KMS-11 (cell line): ENCODE measurements at regions not wholly inside any gene's neighbourhood (a gene's known extent, or its start where the extent isn't known, plus 50 kb on each side); places are given as distances from the start of the nearest gene placed in this dataset.

ENCODE experiments used
- H2AFZ ChIP-seq: fragments of 200-600 bp; sonication (generic); 2 replicates; pipeline ENCODE4 v1.6.1; 2016; ENCODE audit warnings: antibody characterized with exemption, mixed run types, low read depth
- H3K27ac ChIP-seq: fragments of 200-600 bp; sonication (generic); 2 replicates; pipeline ENCODE4 v1.6.1; 2016; ENCODE audit warnings: mild to moderate bottlenecking, mixed run types
- H3K27me3 ChIP-seq: fragments of 200-600 bp; sonication (generic); 2 replicates; pipeline ENCODE4 v1.6.1; 2017; ENCODE audit warnings: mild to moderate bottlenecking, low read depth, mixed run types, moderate library complexity; ENCODE audit not compliant: insufficient read depth
- H3K36me3 ChIP-seq: fragments of 200-600 bp; sonication (generic); 2 replicates; pipeline ENCODE4 v1.6.1; 2017; ENCODE audit warnings: mild to moderate bottlenecking, mixed run types; ENCODE audit not compliant: insufficient read depth
- H3K4me1 ChIP-seq: fragments of 200-600 bp; sonication (generic); 2 replicates; pipeline ENCODE4 v1.6.1; 2016; ENCODE audit warnings: mild to moderate bottlenecking, low read depth, mixed run types; ENCODE audit not compliant: poor library complexity, severe bottlenecking
- H3K4me2 ChIP-seq: fragments of 200-600 bp; sonication (generic); 2 replicates; pipeline ENCODE4 v1.7.0; 2016; ENCODE audit warnings: mild to moderate bottlenecking, mixed run types
- H3K4me3 ChIP-seq: fragments of 200-600 bp; sonication (generic); IDR thresholded peaks from 2 replicates; pipeline ENCODE4 v1.6.1; 2017; ENCODE audit warnings: low read depth, low read length, mixed read lengths; ENCODE audit not compliant: insufficient read depth
- H3K79me2 ChIP-seq: fragments of 200-600 bp; sonication (generic); 2 replicates; pipeline ENCODE4 v1.6.1; 2016; ENCODE audit warnings: low read depth, mixed run types; ENCODE audit not compliant: insufficient read depth
- H3K9ac ChIP-seq: fragments of 200-600 bp; sonication (generic); 2 replicates; pipeline ENCODE4 v1.6.1; 2016; ENCODE audit warnings: mild to moderate bottlenecking, mixed run types
- H4K20me1 ChIP-seq: fragments of 200-600 bp; sonication (generic); 2 replicates; pipeline ENCODE4 v1.6.1; 2016; ENCODE audit warnings: mild to moderate bottlenecking, mixed run types; ENCODE audit not compliant: insufficient read depth
- TF ChIP-seq, protein P1 (sequence below): fragments of 200-600 bp; sonication (generic); conservative IDR thresholded peaks from 2 replicates; pipeline ENCODE4 v1.6.1; 2017; ENCODE audit warnings: low read depth, mild to moderate bottlenecking, antibody characterized with exemption, low read length, moderate library complexity, mixed read lengths

DNA sequence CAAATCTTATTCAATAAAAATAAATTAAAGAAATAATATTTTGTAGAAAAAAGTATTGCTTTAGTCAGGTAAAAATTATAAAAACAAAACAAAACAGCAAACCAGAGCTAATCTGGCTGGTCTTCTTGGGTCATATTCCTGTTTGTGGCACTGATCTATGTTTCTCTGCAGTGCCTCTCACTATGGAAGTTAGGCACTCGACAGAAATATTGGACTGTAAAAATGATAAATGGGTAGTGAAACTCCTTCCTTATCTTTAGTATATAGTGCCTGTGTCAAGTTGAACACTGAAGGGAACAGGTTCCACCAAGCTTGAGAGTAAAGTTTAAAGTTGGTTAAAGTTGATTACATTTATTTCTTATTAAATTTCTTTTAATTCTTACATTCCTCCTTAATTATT lies 1195.6 kb upstream of the GBE1 start:
- Histone ChIP-seq H3K27ac (no peak overlapping the region), H3K9ac (no peak overlapping the region), H3K4me2 (no peak overlapping the region), H3K36me3 (no peaks in the 10 kb centered on the region), H4K20me1 (no peaks in the 10 kb centered on the region), H3K79me2 (no peaks in the 10 kb centered on the region), H2AFZ (no peak overlapping the region), H3K27me3 (no peaks in the 10 kb centered on the region), H3K4me3 (no peak overlapping the region), H3K4me1 (no peaks in the 10 kb centered on the region)
- TF ChIP-seq, protein P1, sequence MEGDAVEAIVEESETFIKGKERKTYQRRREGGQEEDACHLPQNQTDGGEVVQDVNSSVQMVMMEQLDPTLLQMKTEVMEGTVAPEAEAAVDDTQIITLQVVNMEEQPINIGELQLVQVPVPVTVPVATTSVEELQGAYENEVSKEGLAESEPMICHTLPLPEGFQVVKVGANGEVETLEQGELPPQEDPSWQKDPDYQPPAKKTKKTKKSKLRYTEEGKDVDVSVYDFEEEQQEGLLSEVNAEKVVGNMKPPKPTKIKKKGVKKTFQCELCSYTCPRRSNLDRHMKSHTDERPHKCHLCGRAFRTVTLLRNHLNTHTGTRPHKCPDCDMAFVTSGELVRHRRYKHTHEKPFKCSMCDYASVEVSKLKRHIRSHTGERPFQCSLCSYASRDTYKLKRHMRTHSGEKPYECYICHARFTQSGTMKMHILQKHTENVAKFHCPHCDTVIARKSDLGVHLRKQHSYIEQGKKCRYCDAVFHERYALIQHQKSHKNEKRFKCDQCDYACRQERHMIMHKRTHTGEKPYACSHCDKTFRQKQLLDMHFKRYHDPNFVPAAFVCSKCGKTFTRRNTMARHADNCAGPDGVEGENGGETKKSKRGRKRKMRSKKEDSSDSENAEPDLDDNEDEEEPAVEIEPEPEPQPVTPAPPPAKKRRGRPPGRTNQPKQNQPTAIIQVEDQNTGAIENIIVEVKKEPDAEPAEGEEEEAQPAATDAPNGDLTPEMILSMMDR: no peak

DNA sequence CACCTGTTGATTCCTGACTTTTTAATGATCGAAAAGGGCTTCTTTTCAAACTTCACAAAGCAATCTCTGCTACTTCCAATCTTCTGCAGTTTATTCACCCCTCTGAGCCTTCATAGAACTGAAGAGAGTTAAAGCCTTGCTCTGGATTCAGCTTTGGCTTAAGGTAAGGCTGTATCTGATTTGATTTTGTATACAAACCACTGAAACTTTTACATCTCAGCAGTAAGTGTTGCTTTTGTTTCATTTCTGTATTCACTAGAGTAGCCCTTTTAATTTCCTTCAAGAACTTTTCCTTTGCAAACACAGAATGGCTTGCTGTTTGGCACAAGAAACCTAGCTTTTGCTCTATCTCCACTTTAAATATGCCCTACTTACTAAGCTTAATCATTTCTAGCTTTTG lies 1193.0 kb upstream of the GBE1 start:
- Histone ChIP-seq H3K4me3 (no peak overlapping the region), H3K36me3 (no peaks in the 10 kb centered on the region), H3K9ac (no peak overlapping the region), H3K27ac (no peak overlapping the region), H3K4me1 (no peaks in the 10 kb centered on the region), H4K20me1 (no peaks in the 10 kb centered on the region), H3K27me3 (no peaks in the 10 kb centered on the region), H3K4me2 (no peak overlapping the region), H3K79me2 (no peaks in the 10 kb centered on the region), H2AFZ (no peak overlapping the region)
- TF ChIP-seq, protein P1: no peak

DNA sequence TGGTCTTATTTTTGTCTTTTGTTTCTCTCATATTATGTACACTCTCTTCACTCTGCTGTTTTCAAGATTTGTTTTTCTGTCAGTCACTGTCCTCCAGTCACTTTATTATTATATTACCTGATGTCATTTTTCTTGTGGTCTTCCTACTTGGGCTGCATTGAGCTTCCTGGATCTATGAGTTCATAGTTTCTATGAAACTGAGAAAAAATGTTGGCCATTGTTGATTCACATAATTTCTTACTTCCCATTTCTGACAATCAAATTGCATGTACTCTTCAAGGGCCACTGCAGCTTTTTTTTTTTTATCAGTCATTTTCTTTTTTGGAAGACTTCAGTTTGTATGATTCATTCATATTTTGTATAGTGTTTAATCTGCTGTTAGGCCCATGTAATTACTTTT lies 1180.6 kb upstream of the GBE1 start:
- Histone ChIP-seq H3K4me3 (no peak overlapping the region), H3K9ac (no peak overlapping the region), H2AFZ (no peak overlapping the region), H3K4me1 (peaks cover 22% of the 10 kb centered on the region), H4K20me1 (no peaks in the 10 kb centered on the region), H3K4me2 (peak overlapping the region; percentile 21; the same call in 1 of the 2 replicates), H3K36me3 (no peaks in the 10 kb centered on the region), H3K27me3 (no peaks in the 10 kb centered on the region), H3K27ac (peak overlapping the region; percentile 7; the same call in 1 of the 2 replicates), H3K79me2 (no peaks in the 10 kb centered on the region)
- TF ChIP-seq, protein P1: no peak

GRCh38 chr3:82940124-82940523 lies 1178.7 kb upstream of the GBE1 start:
- H4K20me1 ChIP-seq: no peaks in the 10 kb centered on the region
- no peak overlapping the region for H3K4me2 ChIP-seq
- no peaks in the 10 kb centered on the region for H3K27me3 ChIP-seq
- TF ChIP-seq, protein P1: no peak
- no peak overlapping the region for H2AFZ ChIP-seq
- H3K36me3 ChIP-seq: no peaks in the 10 kb centered on the region
- H3K27ac ChIP-seq: no peak overlapping the region
- no peak overlapping the region for H3K9ac ChIP-seq
- H3K4me1 ChIP-seq: peaks cover 22% of the 10 kb centered on the region
- no peak overlapping the region for H3K4me3 ChIP-seq
- no peaks in the 10 kb centered on the region for H3K79me2 ChIP-seq
